Activated B cell treated with CpG ODN at 0.5 μM for 24 hours (primary cell): ENCODE measurements at regions not wholly inside any gene's neighbourhood (a gene's known extent, or its start where the extent isn't known, plus 50 kb on each side); places are given as distances from the start of the nearest gene placed in this dataset.

Experiments used
- ATAC-seq: fragments of 200-7000 bp; cut with Tn5 transposase; one replicate; pipeline ENCODE4 v1.10.0; 2021; ENCODE audit warnings: low read depth, mild to moderate bottlenecking, moderate library complexity
- CTCF ChIA-PET: fragments of 350-600 bp; sonication (Branson Sonifier 250); formaldehyde crosslinking; loops from one replicate; lab custom pipeline; 2021; ENCODE audit warnings: antibody characterized with exemption; lab: Charles Lee
- POLR2A ChIA-PET: fragments of 350-600 bp; sonication (Branson Sonifier 250); formaldehyde crosslinking; loops from one replicate; lab custom pipeline; 2021; ENCODE audit warnings: antibody characterized with exemption; lab: Charles Lee
- DNase-seq: peaks from one replicate; pipeline ENCODE4 v3.0.0; 2022
- H3K27ac Mint-ChIP-seq: one replicate; pipeline ENCODE4 v1.8.0; 2020; ENCODE audit warnings: mixed read lengths
- H3K27me3 Mint-ChIP-seq: one replicate; pipeline ENCODE4 v1.8.0; 2021; ENCODE audit warnings: mixed read lengths
- H3K36me3 Mint-ChIP-seq: one replicate; pipeline ENCODE4 v1.8.0; 2021; ENCODE audit warnings: low read depth, mixed read lengths
- H3K4me1 Mint-ChIP-seq: one replicate; pipeline ENCODE4 v1.8.0; 2021; ENCODE audit warnings: mixed read lengths
- H3K4me3 Mint-ChIP-seq: one replicate; pipeline ENCODE4 v1.8.0; 2020; ENCODE audit warnings: mild to moderate bottlenecking, mixed read lengths
- H3K9me3 Mint-ChIP-seq: one replicate; pipeline ENCODE4 v1.8.0; 2020; ENCODE audit warnings: mixed read lengths
- intact Hi-C: fragments of 100-400 bp; cut with micrococcal nuclease; formaldehyde crosslinking; loops from one replicate; pipeline ENCODE4 v1.15.1; 2024
- TF ChIP-seq, protein P1 (sequence below): fragments of 200-600 bp; IDR thresholded peaks from one replicate; pipeline ENCODE4 v1.8.0; 2022; ENCODE audit warnings: antibody characterized with exemption, mild to moderate bottlenecking

DNA sequence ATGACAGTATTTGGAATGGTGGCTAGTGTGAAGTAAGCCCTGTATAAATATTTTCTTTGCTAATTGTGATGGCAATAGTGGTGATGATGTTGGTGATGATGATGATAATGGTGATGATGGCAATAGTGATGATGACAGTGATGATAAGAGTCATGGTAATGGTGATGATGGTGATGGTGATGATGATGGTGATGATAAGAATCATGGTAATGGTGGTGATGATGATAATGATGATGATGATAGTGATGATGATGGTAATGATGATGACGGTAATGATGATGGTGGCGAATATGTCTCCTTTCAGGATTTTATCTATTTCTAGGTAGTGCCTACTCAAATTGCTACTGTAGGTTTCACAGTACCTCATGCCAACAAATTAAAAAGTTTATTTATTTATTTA lies 205.4 kb downstream of the GALR1 start:
- Mint-ChIP-seq H3K27me3 (peaks cover 4% of the 10 kb centered on the region), H3K27ac (no peak overlapping the region), H3K4me3 (no peak overlapping the region), H3K9me3 (no peaks in the 10 kb centered on the region), H3K4me1 (no peaks in the 10 kb centered on the region), H3K36me3 (no peaks in the 10 kb centered on the region)
- ChIA-PET CTCF (no interaction called here), POLR2A (no interaction called here)
- TF ChIP-seq, protein P1, sequence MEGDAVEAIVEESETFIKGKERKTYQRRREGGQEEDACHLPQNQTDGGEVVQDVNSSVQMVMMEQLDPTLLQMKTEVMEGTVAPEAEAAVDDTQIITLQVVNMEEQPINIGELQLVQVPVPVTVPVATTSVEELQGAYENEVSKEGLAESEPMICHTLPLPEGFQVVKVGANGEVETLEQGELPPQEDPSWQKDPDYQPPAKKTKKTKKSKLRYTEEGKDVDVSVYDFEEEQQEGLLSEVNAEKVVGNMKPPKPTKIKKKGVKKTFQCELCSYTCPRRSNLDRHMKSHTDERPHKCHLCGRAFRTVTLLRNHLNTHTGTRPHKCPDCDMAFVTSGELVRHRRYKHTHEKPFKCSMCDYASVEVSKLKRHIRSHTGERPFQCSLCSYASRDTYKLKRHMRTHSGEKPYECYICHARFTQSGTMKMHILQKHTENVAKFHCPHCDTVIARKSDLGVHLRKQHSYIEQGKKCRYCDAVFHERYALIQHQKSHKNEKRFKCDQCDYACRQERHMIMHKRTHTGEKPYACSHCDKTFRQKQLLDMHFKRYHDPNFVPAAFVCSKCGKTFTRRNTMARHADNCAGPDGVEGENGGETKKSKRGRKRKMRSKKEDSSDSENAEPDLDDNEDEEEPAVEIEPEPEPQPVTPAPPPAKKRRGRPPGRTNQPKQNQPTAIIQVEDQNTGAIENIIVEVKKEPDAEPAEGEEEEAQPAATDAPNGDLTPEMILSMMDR = no peak
- DNase-seq (no peak), ATAC-seq (no peak)
- intact Hi-C loops = no loop called here

DNA sequence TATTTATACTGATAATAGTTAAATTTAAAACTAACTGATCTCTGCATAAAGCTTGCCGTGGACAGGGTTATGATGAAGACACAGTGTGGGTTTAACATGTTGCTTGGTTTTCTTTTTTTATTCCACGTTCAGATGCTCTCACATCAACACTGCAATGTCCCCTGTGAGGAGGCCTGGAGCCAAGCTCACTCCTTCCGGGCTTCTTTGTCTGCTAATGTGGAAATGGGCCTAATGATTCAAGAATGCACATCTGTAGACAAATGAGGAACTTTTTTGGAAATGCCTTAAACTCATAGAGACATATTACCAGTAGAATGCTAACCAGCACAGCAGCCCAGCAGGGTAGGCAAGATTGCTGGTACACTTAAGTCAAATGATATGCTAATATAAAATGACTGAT lies 208.0 kb downstream of the GALR1 start:
- TF ChIP-seq, protein P1 = no peak
- DNase-seq (no peak), ATAC-seq (no peak)
- Mint-ChIP-seq H3K36me3 (no peaks in the 10 kb centered on the region), H3K27me3 (peaks cover 4% of the 10 kb centered on the region), H3K4me3 (no peak overlapping the region), H3K27ac (no peak overlapping the region), H3K4me1 (no peaks in the 10 kb centered on the region), H3K9me3 (no peaks in the 10 kb centered on the region)
- ChIA-PET POLR2A (no interaction called here), CTCF (interaction anchor here (0.6 kb wide), 1 partner anchor 204 kb away, joined by 4 read pairs; no protein-coding TSS in a partner anchor)
- intact Hi-C loops = no loop called here

DNA sequence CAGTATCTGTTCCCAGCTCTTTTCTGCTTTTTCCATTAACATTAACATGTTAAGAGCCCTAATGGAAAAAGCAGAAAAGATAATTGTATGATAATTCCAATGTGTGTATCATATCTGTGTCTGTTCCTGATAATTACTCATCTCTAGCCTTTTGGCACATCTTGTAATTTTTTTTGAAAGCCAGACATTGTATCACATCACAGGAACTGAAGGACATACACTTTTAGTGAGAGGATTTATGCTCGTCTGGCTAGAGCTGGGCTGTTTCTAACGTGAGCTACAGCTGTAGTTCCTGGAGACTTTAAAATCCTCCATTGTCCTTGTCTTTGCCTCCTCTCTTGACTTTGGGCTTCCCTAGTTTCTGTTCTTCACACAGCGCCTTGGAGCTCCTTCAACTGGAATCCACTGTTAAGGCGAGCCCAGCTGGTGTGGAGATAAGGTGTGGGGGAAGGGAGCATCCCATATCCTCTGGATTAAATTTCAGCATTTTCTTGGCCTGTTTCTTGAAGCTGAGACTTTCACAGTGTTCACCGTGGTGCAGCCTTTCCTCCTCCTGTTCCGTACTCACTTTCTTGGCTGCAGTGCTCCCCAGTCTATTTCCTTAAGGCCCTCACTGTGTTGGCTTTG lies 211.5 kb downstream of the GALR1 start:
- TF ChIP-seq, protein P1 = no peak
- no peaks in the 10 kb centered on the region for H3K36me3 Mint-ChIP-seq
- intact Hi-C loops = no loop called here
- POLR2A ChIA-PET = no interaction called here
- peaks cover 13% of the 10 kb centered on the region for H3K27me3 Mint-ChIP-seq
- CTCF ChIA-PET = no interaction called here
- no peak overlapping the region for H3K27ac Mint-ChIP-seq
- H3K9me3 Mint-ChIP-seq = no peaks in the 10 kb centered on the region
- no peak overlapping the region for H3K4me3 Mint-ChIP-seq
- no peaks in the 10 kb centered on the region for H3K4me1 Mint-ChIP-seq
- ATAC-seq = no peak
- DNase-seq = no peak

DNA sequence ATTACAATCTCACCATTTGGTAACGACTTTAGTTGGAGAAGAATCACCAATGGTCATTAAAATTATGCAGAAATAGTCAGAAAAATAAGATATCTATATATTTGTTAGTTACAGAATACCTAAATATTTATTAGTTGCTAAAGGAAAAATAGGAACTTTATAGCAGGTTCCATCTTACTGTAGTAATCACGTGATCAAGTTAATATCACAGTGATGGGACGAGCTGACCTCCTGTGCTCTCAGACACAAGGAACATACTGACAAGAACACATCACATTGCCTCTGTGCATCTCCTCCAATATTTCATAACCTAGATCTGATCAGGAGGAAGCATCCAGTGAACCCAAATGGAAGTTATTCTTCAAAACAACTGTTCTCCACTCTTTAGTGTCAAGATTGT lies 215.3 kb downstream of the GALR1 start:
- Mint-ChIP-seq H3K4me3 (no peak overlapping the region), H3K36me3 (no peaks in the 10 kb centered on the region), H3K27me3 (peaks cover 10% of the 10 kb centered on the region), H3K4me1 (no peaks in the 10 kb centered on the region), H3K27ac (no peak overlapping the region), H3K9me3 (no peaks in the 10 kb centered on the region)
- intact Hi-C loops = no loop called here
- TF ChIP-seq, protein P1 = no peak
- ChIA-PET CTCF (no interaction called here), POLR2A (no interaction called here)
- DNase-seq (no peak), ATAC-seq (no peak)

DNA sequence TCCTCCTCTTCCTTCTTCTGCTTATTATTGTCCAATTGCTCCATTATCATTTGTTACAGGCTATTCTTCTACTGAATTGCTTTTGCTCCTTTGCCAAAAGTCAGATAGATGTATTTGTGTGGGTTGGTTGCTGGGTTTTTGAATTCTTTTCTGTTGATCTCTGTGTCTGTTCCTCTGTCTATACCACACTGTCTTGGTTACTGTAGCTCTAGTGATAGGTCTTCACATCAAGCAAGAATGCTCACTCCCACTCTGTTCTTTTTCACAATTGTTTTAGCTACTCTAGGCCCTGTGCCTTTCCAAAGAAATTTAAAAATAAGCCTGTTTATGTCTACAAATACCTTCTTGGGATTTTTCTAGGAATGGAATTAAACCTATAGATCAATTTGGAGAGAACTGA lies 217.2 kb downstream of the GALR1 start:
- Mint-ChIP-seq H3K4me1 (no peaks in the 10 kb centered on the region), H3K27me3 (peaks cover 15% of the 10 kb centered on the region), H3K9me3 (no peaks in the 10 kb centered on the region), H3K27ac (no peak overlapping the region), H3K36me3 (no peaks in the 10 kb centered on the region), H3K4me3 (no peak overlapping the region)
- intact Hi-C loops = no loop called here
- ATAC-seq = no peak
- TF ChIP-seq, protein P1 = no peak
- ChIA-PET CTCF (no interaction called here), POLR2A (no interaction called here)
- no peak for DNase-seq
